Sigmoid colon (tissue), 4 donors: ENCODE measurements at regions not wholly inside any gene's neighbourhood (a gene's known extent, or its start where the extent isn't known, plus 50 kb on each side); places are given as distances from the start of the nearest gene placed in this dataset.

ENCODE experiments used
- CTCF ChIP-seq, 4 experiments: fragments of 450-650 bp in 3 of 4; fragments of 200-600 bp in 1 of 4; IDR thresholded peaks; one replicate each; pipeline ENCODE4 v1.5.1; 2016 to 2019; ENCODE audit warnings: antibody characterized with exemption in 4 of 4, mild to moderate bottlenecking in 3 of 4, moderate library complexity in 2 of 4
- EP300 ChIP-seq, 4 donors: sonication (generic); formaldehyde crosslinking; IDR thresholded peaks; one replicate each; pipeline ENCODE4 v1.6.1; 2017; ENCODE audit warnings: antibody characterized with exemption in 4 of 4
- POLR2A ChIP-seq, 2 donors: fragments of 450-650 bp; IDR thresholded peaks; one replicate each; pipeline ENCODE4 v1.6.1; 2016; ENCODE audit warnings: antibody characterized with exemption in 2 of 2, mild to moderate bottlenecking in 2 of 2, moderate library complexity in 2 of 2
- POLR2AphosphoS5 ChIP-seq, 4 donors: sonication (generic); formaldehyde crosslinking; IDR thresholded peaks; one replicate each; pipeline ENCODE4 v1.6.1; 2017; ENCODE audit warnings: antibody characterized with exemption in 4 of 4

- no peak for TF ChIP-seq POLR2AphosphoS5 (IDR thresholded peaks at IDR 0.05)
- no peak for TF ChIP-seq POLR2A (IDR thresholded peaks at IDR 0.05)
- no peak for TF ChIP-seq CTCF (IDR thresholded peaks at IDR 0.05)
- TF ChIP-seq EP300 (IDR thresholded peaks at IDR 0.05): no peak
These were observed 421.7 kb downstream of the TCERG1L start for GRCh38 chr10:130889780-130890179.
